Common myeloid progenitor, CD34-positive (primary cell): ENCODE measurements at regions not wholly inside any gene's neighbourhood (a gene's known extent, or its start where the extent isn't known, plus 50 kb on each side); places are given as distances from the start of the nearest gene placed in this dataset.

Source experiments
- CTCF ChIA-PET: fragments of 350-600 bp; sonication (Branson Sonifier 250); formaldehyde crosslinking; loops from one replicate; lab custom pipeline; 2021; ENCODE audit warnings: antibody characterized with exemption; lab: Charles Lee
- POLR2A ChIA-PET: fragments of 350-600 bp; sonication (Branson Sonifier 250); formaldehyde crosslinking; loops from one replicate; lab custom pipeline; 2021; ENCODE audit warnings: antibody characterized with exemption; lab: Charles Lee
- DNase-seq, 3 donors: peaks; one replicate each; pipeline versions ENCODE4 v3.0.0 to v3.0.0-alpha.2; 2013
- H3K27ac ChIP-seq, 2 experiments: 1 replicate in 1 of 2; 2 replicates in 1 of 2; pipeline ENCODE4 v1.7.0; 2013; ENCODE audit warnings: inconsistent platforms in 2 of 2, low read length in 2 of 2, mild to moderate bottlenecking in 2 of 2, low read depth in 1 of 2, moderate library complexity in 1 of 2; ENCODE audit not compliant: severe bottlenecking in 2 of 2, insufficient read depth in 1 of 2, poor library complexity in 1 of 2
- H3K27me3 ChIP-seq, 5 experiments: replicated peaks in 2 of 5; 1 replicate in 3 of 5; 2 replicates in 2 of 5; pipeline versions ENCODE4 v1.6.1 to v1.7.0; 2013; ENCODE audit warnings: low read length in 4 of 5, mild to moderate bottlenecking in 2 of 5, moderate library complexity in 2 of 5, inconsistent platforms in 1 of 5; ENCODE audit not compliant: insufficient read depth in 5 of 5, control insufficient read depth in 4 of 5
- H3K36me3 ChIP-seq, 4 experiments: 1 replicate in 2 of 4; 2 replicates in 2 of 4; pipeline versions ENCODE4 v1.6.1 to v1.7.0; 2013; ENCODE audit warnings: low read length in 3 of 4, control low read depth in 1 of 4, mild to moderate bottlenecking in 1 of 4; ENCODE audit not compliant: control insufficient read depth in 4 of 4, insufficient read depth in 4 of 4
- H3K4me1 ChIP-seq, 4 experiments: 1 replicate in 3 of 4; 2 replicates in 1 of 4; pipeline versions ENCODE4 v1.6.1 to v1.7.1; 2013; ENCODE audit warnings: low read length in 3 of 4, mild to moderate bottlenecking in 3 of 4, control low read depth in 1 of 4, inconsistent platforms in 1 of 4, moderate library complexity in 1 of 4; ENCODE audit not compliant: control insufficient read depth in 4 of 4, insufficient read depth in 4 of 4; ENCODE audit errors: control extremely low read depth in 1 of 4
- H3K4me3 ChIP-seq, 7 experiments: 1 replicate in 4 of 7; 2 replicates in 3 of 7; pipeline versions ENCODE4 v1.5.1 to v1.7.0; 2013; ENCODE audit warnings: mild to moderate bottlenecking in 7 of 7, low read length in 6 of 7, moderate library complexity in 6 of 7, inconsistent platforms in 2 of 7, low read depth in 2 of 7, control low read depth in 1 of 7; ENCODE audit not compliant: insufficient read depth in 4 of 7, control insufficient read depth in 1 of 7; ENCODE audit errors: extremely low read depth in 1 of 7
- H3K9me3 ChIP-seq, 5 experiments: 1 replicate in 4 of 5; 2 replicates in 1 of 5; pipeline versions ENCODE4 v1.6.1 to v1.7.1; 2013; ENCODE audit warnings: low read length in 4 of 5, mild to moderate bottlenecking in 2 of 5, inconsistent platforms in 1 of 5, low read depth in 1 of 5, moderate library complexity in 1 of 5; ENCODE audit not compliant: control insufficient read depth in 4 of 5, insufficient read depth in 2 of 5; ENCODE audit errors: control extremely low read depth in 1 of 5
- WGBS: methylation state at CpG from one replicate; pipeline ENCODE4 v1.1.5; 2013; ENCODE audit not compliant: insufficient coverage; 5-methylcytosine and 5-hydroxymethylcytosine counted together

- Histone ChIP-seq H3K27ac (no peak overlapping the region), H3K4me1 (no peaks in the 10 kb centered on the region), H3K36me3 (no peaks in the 10 kb centered on the region), H3K4me3 (no peak overlapping the region), H3K27me3 (no peaks in the 10 kb centered on the region), H3K9me3 (peaks cover 0 to 4% (median 0%) of the 10 kb centered on the region in 5 experiments)
- WGBS = 60% methylated on average over 1 of the region's 2 CpGs
- POLR2A ChIA-PET = no interaction called here
- no peak for DNase-seq
- CTCF ChIA-PET = no interaction called here
Measured at GRCh38 chr5:3695818-3696217, 100.2 kb downstream of the IRX1 start.

DNA sequence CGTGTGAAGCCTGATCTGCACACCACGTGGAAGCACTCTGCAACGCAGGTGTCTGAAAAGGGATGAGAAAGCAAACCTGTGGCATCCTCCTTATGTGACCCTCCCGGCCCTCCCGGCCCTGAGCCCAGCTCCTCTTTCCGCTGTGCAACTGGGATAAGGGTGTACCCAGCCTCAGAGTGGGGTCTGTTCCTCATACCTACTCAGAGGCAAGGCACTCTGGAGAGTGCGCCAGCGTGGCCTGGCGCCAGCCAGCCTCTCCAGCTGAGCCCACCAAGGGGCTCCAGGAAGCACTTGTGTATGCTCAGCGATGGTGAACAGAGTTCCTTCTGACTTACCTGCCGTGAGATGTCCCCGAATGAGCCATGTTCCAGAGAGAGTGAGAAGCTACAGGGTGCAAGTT, 102.8 kb downstream of the IRX1 start:
- DNase-seq = no peak
- Histone ChIP-seq H3K9me3 (peaks cover 0 to 4% (median 0%) of the 10 kb centered on the region in 5 experiments), H3K27ac (no peak overlapping the region), H3K36me3 (no peaks in the 10 kb centered on the region), H3K27me3 (no peaks in the 10 kb centered on the region), H3K4me3 (no peak overlapping the region), H3K4me1 (no peaks in the 10 kb centered on the region)
- 92% methylated on average over 11 of the region's 12 CpGs for WGBS
- POLR2A ChIA-PET = no interaction called here
- CTCF ChIA-PET = interaction anchor here (1.2 kb wide), 1 partner anchor 34 kb away, joined by 3 read pairs; no protein-coding TSS in a partner anchor

DNA sequence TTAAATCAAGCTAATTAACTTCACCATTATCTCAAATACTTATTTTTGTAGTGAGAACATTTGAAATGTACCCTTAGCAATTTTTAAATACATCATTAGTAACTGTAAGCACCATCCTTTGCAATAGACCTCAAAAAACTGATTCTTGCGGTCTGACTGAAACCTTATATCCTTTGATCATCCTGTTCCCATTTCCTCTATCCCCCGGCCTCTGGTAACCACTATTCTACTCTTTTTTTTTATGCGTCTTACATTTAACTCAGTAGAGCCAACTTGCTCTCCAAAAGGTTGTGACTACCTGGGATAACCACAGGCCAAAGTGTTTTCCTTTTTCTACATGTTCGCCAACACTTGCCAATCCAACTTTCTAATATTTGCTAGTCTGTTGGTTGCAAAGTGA, 106.1 kb downstream of the IRX1 start:
- H3K27ac ChIP-seq = no peak overlapping the region
- no peak overlapping the region for H3K4me3 ChIP-seq
- POLR2A ChIA-PET = no interaction called here
- no peaks in the 10 kb centered on the region for H3K9me3 ChIP-seq
- no peak for DNase-seq
- CTCF ChIA-PET = no interaction called here
- no CpG with 5 or more reads among the region's 4 CpGs for WGBS
- no peaks in the 10 kb centered on the region for H3K4me1 ChIP-seq
- H3K36me3 ChIP-seq = no peaks in the 10 kb centered on the region
- H3K27me3 ChIP-seq = no peaks in the 10 kb centered on the region

GRCh38 chr5:3704661-3705060, 109.0 kb downstream of the IRX1 start:
- Histone ChIP-seq H3K36me3 (no peaks in the 10 kb centered on the region), H3K4me1 (no peaks in the 10 kb centered on the region), H3K9me3 (no peaks in the 10 kb centered on the region), H3K27ac (no peak overlapping the region), H3K27me3 (peaks cover 0 to 7% (median 2%) of the 10 kb centered on the region in 5 experiments), H3K4me3 (no peak overlapping the region)
- DNase-seq = no peak
- CTCF ChIA-PET = no interaction called here
- POLR2A ChIA-PET = interaction anchor here (0.6 kb wide), 1 partner anchor 51 kb away, joined by 3 read pairs; no protein-coding TSS in a partner anchor

DNA sequence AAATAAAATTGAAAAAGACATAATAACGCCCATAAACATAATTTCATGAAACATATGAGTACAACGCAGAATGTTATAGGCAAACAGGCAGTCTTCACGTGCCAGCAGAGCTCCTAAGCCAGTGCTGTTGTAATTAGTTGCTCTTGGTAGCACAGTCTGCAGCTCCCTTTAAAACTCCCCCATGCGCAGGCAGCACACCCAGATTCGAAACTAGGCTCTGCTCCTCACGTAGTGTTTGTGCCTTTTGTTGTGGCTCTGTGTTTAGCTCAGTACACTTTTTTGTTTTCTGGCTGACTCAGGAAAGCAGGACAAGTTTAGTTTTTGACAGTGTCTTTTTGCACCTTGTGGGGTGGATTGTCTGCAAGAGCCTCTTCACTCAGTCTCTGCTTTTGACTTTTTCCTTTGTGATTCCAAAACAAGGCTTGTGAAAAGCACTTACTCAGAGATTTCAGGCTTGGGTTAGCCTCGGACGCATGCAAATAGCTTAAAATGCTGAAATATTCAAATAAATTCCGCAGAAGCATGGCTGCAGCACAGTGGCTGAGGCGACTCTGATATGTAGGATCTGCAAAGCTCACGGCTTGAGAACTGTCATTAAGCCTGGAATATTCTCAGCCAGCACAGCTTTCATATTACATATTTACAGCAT, 113.6 kb downstream of the IRX1 start:
- H3K36me3 ChIP-seq = no peaks in the 10 kb centered on the region
- H3K27ac ChIP-seq = no peak overlapping the region
- H3K4me3 ChIP-seq = no peak overlapping the region
- no peak for DNase-seq
- ChIA-PET POLR2A (no interaction called here), CTCF (no interaction called here)
- 52% methylated on average over 11 of the region's 11 CpGs for WGBS
- peaks cover 0 to 9% (median 4%) of the 10 kb centered on the region in 5 experiments for H3K27me3 ChIP-seq
- H3K4me1 ChIP-seq = no peaks in the 10 kb centered on the region
- no peaks in the 10 kb centered on the region for H3K9me3 ChIP-seq

DNA sequence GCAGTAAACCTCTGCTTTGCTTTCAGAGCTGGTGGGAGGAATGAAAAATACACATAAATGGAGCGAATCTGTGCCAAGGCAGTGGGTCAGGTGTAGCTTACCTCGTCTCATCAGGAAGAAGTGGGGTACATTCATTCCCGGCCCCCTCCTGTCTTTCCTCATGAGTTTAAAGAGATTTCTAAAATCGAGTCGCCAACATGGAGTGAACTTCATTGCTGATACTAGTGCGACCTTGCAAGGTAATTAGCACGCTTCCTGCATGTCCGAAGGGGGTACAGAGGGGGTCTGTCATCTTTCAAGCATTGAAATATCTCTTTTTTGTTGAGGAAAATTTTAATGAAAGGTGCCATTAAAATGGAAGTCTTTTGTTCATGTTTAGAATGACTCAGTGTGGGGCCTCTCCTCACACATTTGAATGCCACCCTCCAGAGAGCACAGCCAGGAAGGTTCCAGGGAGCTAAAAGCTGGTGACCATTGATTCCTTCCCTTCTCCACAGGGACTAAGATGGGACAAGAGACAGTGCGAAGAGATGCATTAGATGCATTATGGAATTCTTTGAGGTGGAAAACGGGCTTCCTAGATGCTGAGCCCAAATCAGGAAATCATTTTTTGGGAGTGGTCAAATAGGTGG, 114.2 kb downstream of the IRX1 start:
- no peak overlapping the region for H3K27ac ChIP-seq
- ChIA-PET POLR2A (no interaction called here), CTCF (no interaction called here)

DNA sequence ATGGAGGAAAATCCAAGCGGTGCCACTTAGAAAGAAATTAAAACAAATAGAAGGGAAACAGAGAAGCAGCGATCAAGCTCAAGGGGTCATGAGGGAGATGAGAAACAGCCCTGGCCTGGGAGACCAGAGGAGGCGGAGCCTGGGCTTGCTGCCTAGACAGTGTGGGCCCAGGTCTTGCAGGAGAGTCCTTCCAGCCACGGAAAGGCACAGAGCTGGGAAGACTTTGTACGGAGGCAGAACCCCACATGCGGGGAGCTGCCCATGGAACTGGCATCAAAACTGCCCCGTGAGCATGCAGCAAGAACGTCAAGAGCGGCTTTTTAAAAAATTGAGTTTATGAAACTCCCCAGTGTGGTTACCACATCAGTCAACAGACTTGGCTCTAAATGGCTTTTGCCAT, 119.4 kb downstream of the IRX1 start:
- Histone ChIP-seq H3K9me3 (peaks cover 0 to 2% (median 0%) of the 10 kb centered on the region in 5 experiments), H3K4me1 (no peaks in the 10 kb centered on the region), H3K27me3 (peaks cover 0 to 3% (median 0%) of the 10 kb centered on the region in 5 experiments), H3K4me3 (no peak overlapping the region), H3K27ac (no peak overlapping the region), H3K36me3 (no peaks in the 10 kb centered on the region)
- WGBS = 90% methylated on average over 7 of the region's 9 CpGs
- DNase-seq = no peak
- ChIA-PET POLR2A (no interaction called here), CTCF (no interaction called here)

More for the DNA sequence above, 114.2 kb downstream of the IRX1 start:
- Histone ChIP-seq H3K36me3 (no peaks in the 10 kb centered on the region), H3K4me1 (no peaks in the 10 kb centered on the region), H3K9me3 (no peaks in the 10 kb centered on the region), H3K4me3 (no peak overlapping the region), H3K27me3 (peaks cover 0 to 9% (median 4%) of the 10 kb centered on the region in 5 experiments)
- 52% methylated on average over 9 of the region's 10 CpGs for WGBS
- DNase-seq = no peak
